Limb (tissue), 2 donors: ENCODE measurements at regions not wholly inside any gene's neighbourhood (a gene's known extent, or its start where the extent isn't known, plus 50 kb on each side); places are given as distances from the start of the nearest gene placed in this dataset.

ENCODE experiments used
- DNase-seq, 2 donors: peaks; one replicate each; pipeline ENCODE4 v3.0.0-alpha.2; 2016; ENCODE audit errors: extremely low spot score in 2 of 2

DNA sequence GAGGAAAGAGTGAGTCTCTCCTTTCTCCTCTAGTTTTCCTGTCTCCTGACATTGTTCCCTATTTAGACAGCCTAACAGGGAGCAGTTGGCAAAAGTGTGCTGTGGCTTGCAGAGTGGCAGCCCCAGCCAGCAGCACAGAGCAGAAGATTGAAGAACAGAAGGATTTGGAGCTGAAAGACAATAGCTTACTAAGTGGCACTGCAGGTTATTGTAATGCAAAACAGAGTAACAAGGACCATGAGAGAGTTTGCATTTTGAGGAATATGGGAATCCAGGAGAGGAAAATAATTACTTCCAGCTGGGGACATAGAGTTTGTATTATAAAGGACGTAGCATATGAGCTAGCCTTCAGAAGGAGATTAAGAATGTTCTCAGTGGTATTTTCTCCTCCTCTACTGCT is 342.4 kb downstream of the AKAIN1 start:
- no peak for DNase-seq

DNA sequence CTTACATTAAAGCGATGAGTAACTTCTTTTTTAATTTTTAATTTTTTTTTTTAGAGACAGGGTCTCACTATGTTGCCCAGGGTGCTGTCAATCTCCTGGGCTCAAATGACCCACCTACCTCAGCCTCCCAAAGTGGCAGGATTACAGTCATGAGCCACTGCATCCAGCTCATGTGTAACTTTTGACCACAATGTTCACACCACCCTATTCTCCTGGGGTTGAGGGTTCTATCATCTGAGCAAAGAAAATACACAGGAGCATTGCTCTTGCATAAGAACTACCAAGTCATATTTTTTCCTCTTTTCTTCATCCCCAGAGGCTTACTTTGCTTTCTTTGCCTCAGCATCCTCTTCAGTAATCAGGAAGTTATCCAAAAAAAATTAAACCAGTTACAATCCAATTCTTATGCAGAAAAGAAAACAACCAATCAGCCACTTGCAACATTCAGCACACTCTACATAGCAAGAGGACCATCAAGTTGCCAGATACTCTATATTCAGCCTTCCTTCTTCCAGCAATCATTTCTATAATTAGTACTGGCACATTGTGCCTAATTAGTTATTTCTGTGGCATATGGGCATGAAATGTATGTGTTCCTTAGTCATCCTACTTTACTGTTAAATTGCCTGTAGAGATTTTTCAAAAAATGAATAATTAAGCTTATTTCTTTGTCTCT is 345.6 kb downstream of the AKAIN1 start:
- DNase-seq, result no peak

DNA sequence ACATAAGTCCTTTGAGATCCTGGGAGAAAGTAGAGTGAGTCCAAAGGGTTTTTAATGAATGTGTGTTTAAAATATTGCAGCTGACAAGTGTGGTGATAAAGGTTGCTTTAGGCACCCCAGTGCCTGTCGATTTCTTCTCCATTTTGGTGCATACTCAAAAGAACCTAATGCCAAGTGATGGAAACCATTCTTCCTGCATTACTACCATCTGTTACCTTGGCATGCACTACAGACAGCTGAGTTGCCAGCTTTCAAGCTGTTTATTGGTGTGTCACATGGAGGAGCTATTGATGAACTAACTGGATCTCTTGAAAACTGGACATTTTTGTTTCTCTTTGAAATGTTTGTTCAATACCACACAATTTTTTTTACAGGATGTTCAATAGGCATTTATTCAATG is 350.0 kb downstream of the AKAIN1 start:
- no peak for DNase-seq

DNA sequence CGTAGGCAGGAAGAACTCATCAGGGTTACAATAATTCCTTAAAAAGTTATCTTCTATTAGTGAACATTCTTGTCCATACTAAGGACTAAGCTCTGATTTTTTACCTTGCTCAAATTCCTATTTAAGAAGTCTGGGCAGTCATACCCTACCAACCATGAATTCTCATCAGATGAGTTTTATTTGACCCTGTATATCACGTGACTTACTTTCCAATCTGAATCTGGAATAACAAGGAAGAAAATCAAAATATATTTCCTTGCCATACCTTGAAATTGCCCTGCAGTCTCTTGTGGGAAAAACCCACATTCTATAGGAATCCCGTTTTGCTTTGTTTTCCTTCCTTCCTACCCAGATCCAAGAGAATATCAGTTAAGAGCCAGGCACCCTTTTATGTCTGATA is 352.7 kb downstream of the AKAIN1 start:
- DNase-seq, result no peak

DNA sequence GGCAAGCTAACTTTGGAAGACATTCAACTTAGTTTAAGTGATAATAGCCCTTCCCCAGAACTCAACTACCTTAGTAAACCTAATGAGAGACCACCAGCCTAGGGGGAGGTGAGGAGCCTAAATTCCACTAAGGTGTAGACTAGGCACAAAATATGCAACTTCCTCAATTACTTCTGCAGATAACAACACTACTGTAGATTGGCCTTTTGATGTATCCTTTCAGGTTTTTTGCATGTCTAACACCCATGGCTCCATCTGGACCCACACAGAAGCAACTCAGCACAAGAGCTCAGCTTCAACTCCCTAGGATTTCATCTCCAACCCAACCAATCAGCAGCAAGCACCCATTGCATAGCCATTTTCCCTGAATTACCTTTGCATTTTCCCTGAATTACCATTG is 353.3 kb downstream of the AKAIN1 start:
- DNase-seq, result no peak

DNA sequence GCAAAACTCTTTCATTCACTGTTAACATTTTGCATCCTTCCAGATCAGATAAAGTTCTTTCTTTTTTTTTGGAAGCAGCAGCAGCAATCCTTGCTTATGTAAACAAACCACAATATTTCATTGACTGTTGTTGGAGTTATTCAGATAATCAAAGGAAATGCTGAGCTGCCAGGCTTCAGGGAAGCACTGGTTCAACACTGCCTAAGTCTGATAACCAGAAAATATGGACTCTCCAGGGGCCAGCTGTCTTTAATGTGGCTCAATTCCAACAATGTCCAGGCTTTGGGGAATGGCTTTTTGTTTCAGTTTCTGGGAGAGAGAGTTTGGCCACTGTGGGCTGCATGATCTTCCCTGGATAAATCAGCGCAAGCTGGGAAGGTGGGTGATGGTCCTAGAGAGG is 354.3 kb downstream of the AKAIN1 start:
- DNase-seq, result no peak

DNA sequence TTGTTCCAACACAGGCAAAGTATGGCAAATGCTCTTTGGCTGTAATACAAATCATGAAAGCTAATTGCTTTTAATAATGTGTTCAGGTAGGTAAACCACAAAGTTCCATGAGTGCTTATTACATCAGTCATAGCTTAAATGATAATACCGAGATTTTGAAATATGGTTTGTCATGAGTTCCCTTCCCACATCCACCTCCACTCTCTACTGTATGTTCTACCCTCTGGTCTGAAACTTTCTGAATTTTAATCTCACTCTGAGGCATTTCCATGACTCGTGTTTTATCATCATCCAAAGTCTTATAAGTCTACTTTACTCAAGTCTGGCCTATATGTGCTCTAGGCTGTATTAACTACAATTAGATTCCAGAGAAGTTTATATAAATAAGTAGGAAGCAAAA is 354.8 kb downstream of the AKAIN1 start:
- no peak for DNase-seq

DNA sequence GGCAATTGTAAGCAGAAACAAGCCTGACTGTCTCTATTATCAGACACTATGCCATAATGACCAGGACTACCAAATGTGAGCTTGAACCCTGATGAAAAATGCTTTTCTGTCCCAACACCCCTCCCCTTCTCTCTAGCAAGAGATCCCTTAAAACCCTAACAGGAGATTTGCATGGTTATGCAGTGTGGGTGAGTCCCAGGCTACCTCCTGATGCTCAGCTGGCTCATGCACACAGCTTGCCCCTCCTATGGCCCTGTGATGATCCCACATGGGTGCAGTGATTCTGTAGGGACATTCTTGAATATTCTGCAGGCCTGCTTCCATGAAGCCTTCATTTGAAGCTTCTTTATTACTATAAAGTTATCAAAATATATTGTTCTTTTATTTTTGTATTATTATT is 357.4 kb downstream of the AKAIN1 start:
- no peak for DNase-seq

DNA sequence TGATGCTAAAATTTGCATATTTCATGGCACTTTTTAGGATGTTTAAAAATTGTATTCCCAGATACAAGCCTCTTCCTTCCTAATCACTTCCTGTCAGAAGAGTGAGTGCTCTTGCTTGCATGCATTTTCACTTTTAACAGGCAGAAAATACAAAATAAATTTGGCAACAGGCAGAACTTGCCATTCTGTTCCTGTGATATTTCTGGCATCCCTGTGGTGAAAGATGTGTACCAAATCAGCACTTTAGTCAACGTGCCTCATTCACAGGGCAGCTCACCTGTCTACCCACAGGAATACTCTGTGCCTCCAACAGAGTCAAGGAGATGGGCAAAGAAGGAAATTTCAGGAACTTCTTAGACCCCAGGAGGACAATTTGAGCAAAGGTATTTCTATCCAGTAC is 360.9 kb downstream of the AKAIN1 start:
- DNase-seq, result no peak

DNA sequence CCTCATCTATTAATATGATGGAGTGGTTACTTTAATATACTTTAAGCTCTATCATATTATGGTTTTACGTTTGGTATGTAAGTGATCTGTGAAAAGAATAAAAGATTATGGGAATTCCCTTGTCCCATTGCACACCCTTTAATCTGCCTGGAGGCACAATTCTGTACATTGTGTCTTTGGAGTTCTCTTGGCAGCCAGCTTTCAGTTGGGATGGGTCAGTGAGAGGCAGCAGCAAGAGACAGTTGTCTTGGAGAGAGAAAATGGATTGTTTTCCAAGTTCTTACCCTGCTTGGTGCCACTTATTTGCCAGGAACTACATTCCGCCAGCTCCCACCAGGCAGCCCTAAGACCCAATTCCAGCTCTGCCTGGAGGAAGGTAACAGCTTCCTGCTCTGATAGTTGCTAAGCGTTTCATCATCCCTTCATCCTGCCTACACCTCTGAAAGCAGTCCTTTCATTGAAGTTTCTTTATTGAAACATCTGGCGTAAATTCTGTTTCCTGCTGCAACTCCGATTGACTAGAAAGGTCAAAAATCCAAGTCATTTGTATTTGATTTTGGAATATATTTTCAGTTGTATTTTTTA is 365.2 kb downstream of the AKAIN1 start:
- no peak for DNase-seq

DNA sequence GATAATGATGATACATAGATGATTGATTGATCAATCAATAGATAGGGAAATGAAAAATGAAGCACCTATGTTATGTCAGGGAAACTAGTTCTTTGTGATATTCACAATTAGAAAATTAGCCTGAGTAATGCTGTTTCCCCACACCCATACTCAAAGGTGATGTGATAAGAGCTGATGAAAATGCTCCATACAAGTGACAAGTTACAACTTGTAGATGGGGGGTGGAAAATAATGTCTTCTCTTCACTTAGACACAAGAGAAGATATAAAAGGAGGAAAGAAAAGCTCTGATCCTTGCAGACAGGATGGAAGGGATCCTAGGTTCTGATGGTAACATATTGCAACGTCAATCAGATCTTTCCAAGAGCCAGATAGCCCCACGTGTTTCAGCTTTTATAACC is 365.9 kb downstream of the AKAIN1 start:
- no peak for DNase-seq

DNA sequence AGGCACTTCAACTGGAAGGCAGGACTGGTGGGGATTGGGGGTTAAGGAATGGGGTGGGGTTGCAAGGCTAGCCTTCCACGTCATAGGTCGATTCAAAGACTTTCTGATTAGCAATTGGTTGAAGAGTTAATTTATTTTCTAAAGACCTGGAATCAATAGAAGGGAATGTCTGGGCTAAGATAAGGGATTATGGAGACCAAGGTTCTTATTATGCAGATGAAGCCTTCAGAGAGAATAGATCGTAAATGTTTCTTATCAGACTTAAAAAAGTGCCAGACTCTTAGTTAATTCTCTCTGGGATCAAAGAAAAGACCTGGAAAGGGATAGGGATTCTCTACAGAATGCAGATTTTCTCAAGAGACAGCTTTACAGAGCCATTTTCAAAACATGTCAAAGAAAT is 368.0 kb upstream of the DLGAP1 start:
- no peak for DNase-seq

DNA sequence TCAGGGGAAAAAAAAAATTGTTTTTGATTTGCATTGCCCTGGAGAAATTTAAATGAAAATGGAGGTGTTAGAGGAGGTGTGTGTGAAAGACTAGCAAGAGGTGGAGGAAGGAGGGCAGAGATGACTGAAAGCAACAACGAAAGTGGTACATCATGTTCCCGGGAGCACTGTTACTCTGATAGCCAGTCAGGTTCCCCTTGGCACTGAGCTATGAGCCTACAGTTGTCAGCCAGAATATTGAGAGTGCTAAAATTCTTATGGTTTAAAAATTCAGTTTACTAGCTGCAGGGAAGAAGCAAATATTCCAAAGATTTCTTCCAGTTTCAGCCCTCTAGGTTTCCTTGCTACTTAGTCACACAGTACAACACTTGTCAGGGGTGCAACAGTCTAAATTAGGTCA is 366.7 kb upstream of the DLGAP1 start:
- DNase-seq, result no peak

DNA sequence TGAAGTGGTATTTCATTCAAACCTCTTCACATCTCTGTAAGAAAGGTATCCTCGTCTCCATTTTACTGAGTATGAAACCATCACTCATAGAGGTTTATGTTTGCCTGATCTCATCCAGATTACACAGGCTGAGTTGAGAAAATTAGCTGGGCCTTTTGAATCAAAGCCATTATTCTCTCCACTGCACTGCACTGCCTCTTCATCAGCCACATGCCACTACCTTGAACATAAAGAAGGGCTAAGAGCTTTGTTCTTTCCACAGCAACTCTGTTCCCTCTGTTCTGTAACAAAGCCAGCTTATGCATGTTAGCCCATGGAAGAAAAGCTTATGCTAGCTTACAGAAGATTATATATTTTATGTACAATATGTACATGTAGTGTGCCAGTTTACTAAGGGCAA is 362.6 kb upstream of the DLGAP1 start:
- no peak for DNase-seq

DNA sequence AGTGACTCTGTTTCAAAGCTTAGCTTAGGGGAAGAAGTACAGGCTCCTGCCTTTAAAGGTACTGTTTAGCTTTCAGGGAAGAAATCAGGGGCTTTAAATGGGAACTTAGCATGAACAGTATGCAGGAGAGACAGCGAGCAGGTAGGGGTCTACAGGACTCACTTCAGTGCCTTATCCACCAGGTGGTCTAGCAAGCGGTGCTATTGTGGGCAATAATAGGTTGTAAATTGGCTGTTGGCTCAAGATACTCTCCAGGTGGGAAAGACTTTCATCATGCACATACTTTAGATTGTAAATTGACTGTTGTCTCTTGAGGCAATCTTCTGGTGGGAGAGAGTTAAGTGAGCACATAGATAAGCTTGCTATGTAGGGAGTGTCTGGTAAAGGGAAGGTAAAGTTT is 358.6 kb upstream of the DLGAP1 start:
- no peak for DNase-seq

DNA sequence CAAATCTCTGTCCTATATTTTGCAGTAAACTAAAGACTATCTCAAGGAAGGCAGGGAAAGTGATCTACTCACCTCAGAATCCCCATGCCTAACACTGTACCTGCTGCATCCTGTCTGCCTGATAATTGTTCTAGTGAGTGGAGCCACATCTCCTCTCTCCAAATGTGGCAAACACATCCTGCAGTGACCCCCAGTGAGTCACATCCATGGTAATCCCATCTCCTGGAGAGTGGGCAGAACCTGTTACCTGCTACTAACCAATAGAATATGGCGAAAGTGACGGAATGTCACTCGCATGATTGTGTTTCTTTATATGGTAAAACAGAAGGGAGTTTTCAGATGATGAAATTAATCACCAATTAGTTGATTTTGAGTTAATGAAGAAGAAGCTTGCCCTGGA is 353.8 kb upstream of the DLGAP1 start:
- no peak for DNase-seq

DNA sequence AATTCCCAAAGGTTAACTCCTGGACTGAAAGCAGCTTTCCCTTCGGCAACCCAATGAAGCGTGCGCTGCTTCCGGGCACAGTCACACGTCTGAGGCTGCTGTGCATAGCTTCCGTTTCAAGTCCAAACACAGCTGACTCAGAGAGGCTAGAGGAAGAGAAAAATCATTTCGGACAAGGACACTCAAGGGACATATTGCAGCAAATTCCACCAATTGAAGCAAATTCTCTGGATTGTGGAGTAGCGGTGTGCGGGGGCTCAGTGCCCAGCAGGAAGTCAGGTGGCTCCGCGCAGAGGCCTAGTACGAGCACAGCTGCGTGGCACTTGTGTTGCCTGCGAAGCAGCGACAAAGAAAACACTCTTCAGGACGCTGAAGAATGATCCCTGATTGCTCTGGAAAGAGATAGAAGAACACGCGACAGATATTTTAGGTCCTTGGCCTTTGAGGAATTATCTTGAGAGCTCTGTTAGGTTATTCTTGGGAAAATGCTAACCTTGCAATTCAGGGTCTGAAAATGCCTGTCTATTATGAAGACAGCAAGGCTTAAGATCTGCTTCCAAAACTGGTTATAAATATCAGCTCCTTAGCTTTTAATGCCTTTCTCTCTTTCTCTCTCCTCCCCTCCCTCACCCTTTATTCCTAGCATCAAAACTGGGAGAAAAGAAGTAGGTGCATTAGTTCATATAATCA is 352.6 kb upstream of the DLGAP1 start:
- DNase-seq, result no peak

DNA sequence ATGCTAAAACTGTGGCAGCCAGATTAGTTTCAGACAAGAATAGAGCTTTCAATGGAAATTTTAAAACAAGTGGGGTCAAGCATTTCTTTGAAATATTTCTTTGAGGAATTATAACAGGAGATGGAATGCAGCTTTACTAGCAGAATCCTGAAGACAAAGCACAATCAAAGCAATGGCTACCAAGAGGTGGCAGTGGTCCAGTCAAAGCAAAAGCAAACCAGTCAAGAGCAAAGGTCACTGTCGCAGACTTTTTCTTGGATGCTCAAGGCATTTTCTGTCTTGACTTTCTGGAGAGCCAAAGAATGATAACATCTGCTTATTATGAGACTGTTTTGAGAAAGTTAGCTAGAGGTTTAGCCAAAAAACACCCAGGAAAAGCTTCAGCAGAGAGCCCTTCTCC is 351.2 kb upstream of the DLGAP1 start:
- DNase-seq, result no peak

DNA sequence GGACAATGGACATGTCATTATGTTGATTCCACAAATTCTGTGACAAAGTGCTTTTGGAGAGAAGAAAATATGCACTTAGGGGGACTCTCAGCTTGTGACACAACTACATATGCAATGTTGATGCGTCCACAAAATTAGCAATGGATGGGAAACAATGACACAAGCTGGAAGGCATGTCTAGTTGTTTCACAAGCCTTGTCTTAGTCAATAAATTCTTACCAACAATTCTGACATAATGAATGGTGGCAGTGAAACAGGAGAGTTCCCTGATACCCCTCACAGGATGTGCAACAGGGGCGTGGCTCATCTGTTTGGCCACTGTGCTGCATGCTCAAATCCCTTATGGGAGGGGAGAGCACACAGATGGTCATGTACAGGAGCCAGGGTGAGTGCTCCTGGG is 347.2 kb upstream of the DLGAP1 start:
- DNase-seq, result no peak

DNA sequence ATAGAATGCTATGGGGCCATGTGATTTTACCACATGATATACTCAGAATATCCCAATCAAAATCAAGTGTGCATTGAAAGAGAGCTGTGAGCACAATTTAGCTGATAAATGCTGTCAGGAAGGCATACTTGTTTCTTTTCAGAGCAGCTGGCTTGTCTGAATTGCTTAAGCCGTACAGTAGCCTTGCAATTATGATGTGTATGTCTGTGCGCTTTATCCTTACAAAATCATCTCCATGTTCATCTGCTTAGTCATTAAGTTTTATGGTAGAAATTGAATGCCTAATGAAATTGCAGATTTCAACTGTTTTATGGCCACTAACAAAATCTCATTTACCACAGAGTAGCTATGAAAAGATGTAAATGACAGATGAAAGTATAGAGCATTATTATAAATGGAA is 346.0 kb upstream of the DLGAP1 start:
- no peak for DNase-seq

DNA sequence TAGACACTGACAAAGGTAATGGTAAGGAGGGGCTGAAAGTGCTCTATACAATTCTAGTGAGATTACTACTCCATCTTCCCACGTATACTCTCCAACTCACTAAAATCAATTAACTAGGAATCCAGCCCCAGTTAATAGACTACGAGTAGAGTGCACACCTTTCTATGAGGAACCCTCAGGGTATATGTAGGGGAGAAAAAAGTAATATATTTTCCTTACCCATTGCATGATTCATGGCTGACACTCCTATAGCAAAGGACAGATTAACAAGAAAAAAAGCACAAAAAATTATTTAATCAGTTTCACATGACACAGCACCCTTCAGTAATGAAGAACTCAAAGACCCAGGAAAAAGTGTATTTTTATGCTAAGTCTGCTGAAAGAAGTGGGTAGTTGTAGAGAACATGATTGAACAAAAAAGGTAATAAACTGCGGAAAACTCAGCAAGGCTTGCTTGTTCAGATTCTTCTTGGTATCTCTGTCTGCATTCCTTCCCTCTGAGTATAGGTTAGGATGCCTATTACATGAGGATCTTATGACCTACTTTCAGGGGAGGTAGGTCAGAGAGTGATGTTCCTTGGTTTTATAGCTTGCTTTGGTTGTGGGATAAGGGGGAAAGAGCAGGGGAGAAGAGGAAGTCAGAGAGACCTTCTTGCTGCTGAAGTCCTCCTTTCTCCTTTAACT is 342.0 kb upstream of the DLGAP1 start:
- no peak for DNase-seq

DNA sequence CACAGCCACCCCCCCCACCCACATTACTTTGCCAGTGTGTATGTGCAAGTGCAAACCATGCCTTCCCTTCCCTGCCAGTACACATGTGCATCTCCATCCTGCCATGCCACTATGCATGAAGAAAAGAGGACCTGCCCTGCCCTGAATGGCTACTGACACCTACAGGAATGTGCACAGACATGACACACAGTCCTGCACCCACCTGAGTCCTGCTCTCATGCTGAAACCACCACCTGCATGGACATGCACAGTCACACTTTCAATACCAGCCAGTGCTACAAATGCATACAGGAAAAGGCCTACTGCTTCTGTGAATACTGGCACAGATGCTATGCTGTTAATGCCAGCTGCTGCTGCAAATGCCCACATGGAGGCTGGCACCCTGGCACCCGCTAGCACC is 334.4 kb upstream of the DLGAP1 start:
- DNase-seq, result no peak

DNA sequence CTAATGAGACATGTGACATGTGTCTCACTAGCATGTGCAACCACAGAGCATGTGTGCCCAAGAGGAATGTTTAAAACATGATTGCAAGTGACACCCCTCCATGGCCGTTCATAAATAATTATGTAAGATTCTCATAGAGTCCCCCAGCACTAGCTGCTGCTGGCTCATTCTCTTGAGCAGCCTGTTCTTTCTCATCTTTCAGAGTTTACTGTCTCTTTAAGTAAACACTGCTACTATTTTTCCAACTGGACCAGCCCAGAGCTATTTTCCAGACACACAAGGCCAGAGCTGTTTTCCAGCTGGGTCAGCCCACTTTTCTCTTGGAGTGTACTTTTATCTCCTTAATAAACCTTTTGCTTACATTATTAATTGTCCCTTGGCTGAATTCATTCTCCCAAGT is 326.8 kb upstream of the DLGAP1 start:
- no peak for DNase-seq
